ENCODE measurements at regions not wholly inside any gene's neighbourhood (a gene's known extent, or its start where the extent isn't known, plus 50 kb on each side); places are given as distances from the start of the nearest gene placed in this dataset.

DNA sequence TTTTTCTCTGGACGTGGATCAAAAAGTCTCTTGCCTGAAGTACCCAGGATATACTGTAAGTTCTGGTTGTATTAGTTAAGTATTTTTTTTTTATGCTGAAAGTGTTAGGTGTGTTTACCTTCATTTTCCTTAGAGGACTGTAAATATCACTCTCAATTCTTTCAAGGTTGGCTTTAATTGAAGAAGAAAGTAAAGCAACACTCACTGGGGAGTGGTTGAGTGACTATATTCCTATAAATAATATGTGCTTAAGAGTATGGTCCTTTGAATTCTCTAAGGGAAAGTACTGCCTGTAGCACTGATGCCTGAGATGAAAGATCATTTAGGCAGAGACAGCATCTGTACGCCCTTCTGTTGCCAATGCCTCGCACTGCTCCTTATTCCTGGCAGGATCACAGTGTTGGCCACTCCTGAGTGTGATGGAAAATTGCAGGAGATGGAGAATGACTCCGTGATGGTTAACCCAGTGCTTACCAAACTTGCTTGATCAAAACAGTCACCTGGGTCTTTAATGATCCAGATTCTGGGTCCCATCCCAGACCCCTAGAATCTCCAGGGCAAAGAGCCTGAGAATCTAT is 182.0 kb upstream of the MPDZ start:
- no peaks in the 10 kb centered on the region for H4K20me1 ChIP-seq (ENCODE audit: control insufficient read depth, insufficient read depth)
- SMC1A ChIA-PET (ENCODE audit: uncharacterized antibody, unreplicated experiment), result no interaction called here
- H3K27me3 ChIP-seq (replicated peaks in 1 of 2; ENCODE audit: control insufficient read depth in 2 of 2, insufficient read depth in 2 of 2, low read length in 1 of 2), result no peaks in the 10 kb centered on the region
- no TSS peak for BruUV-seq (replicated peaks)
- H3K36me3 ChIP-seq (ENCODE audit: control insufficient read depth in 2 of 2, insufficient read depth in 2 of 2, low read length in 1 of 2), result no peaks in the 10 kb centered on the region
- H3K9ac ChIP-seq (ENCODE audit: control insufficient read depth, insufficient read depth, low read length), result no peak overlapping the region
- no peak overlapping the region for H3K27ac ChIP-seq (ENCODE audit: control insufficient read depth, insufficient read depth)
- H2AFZ ChIP-seq (ENCODE audit: control insufficient read depth, low read depth, low read length), result no peak overlapping the region
- CTCF ChIA-PET, result no interaction called here
- WGBS (ENCODE audit: insufficient coverage, insufficient replicate concordance, low lambda C conversion rate, missing lambda C conversion rate), result 0% methylated on average over 4 of the region's 4 CpGs
- H3K79me2 ChIP-seq (ENCODE audit: control insufficient read depth, insufficient read depth, low read length), result no peaks in the 10 kb centered on the region
- H3K4me3 ChIP-seq, result no peak overlapping the region
- ATAC-seq (no peak), FAIRE-seq (no peak), DNase-seq (ENCODE audit: low read depth, low spot score) (no peak)
- no peaks in the 10 kb centered on the region for H3K9me3 ChIP-seq (replicated peaks; ENCODE audit: control insufficient read depth, insufficient read depth, low read length)
- H3K4me2 ChIP-seq (ENCODE audit: control insufficient read depth, insufficient read depth), result no peak overlapping the region
- in situ Hi-C loops (cut with MboI), result no loop called here
- POLR2A ChIA-PET, result no interaction called here
- RAD21 ChIA-PET (ENCODE audit: unreplicated experiment), result no interaction called here
- TF ChIP-seq HSF1 (IDR thresholded peaks at IDR 0.05; ENCODE audit: low read depth, low read length) (no peak), ATF2 (IDR thresholded peaks at IDR 0.05; ENCODE audit: low read length) (no peak)
- intact Hi-C loops (cut with micrococcal nuclease; ENCODE audit: unreplicated experiment), result no loop called here
- H3K4me1 ChIP-seq (ENCODE audit: control insufficient read depth, insufficient read depth, low read length), result no peaks in the 10 kb centered on the region

DNA sequence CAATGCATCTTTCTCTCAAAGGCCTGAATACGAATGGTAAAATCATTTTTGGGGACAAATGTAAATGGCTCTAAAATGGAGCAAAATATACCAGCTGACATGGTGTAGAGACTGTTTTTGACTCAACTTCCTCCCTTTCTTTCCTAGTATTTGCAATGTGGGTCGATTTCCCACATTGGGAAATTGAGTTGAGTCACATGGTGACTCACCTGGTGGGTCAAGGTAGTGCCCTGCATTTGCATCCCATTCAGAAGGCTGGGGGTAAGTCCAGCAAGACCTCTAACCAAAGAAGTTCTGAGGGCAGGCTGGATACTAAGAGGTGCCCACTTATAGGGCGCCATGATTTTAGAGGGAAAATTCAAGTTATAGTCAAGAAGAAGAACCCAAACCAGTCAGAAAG is 179.6 kb upstream of the MPDZ start:
- POLR2A ChIA-PET, result no interaction called here
- intact Hi-C loops (cut with micrococcal nuclease; ENCODE audit: unreplicated experiment), result no loop called here
- FAIRE-seq (no peak), DNase-seq (ENCODE audit: low read depth, low spot score) (no peak), ATAC-seq (no peak)
- no peaks in the 10 kb centered on the region for H4K20me1 ChIP-seq (ENCODE audit: control insufficient read depth, insufficient read depth)
- no peaks in the 10 kb centered on the region for H3K4me1 ChIP-seq (ENCODE audit: control insufficient read depth, insufficient read depth, low read length)
- BruUV-seq (replicated peaks), result no TSS peak
- H2AFZ ChIP-seq (ENCODE audit: control insufficient read depth, low read depth, low read length), result no peak overlapping the region
- no peak for TF ChIP-seq KAT2A (conservative IDR thresholded peaks at IDR 0.05; ENCODE audit: control insufficient read depth, low read depth, low read length)
- no peak overlapping the region for H3K4me3 ChIP-seq
- RAD21 ChIA-PET (ENCODE audit: unreplicated experiment), result no interaction called here
- no peaks in the 10 kb centered on the region for H3K27me3 ChIP-seq (replicated peaks in 1 of 2; ENCODE audit: control insufficient read depth in 2 of 2, insufficient read depth in 2 of 2, low read length in 1 of 2)
- no peaks in the 10 kb centered on the region for H3K36me3 ChIP-seq (ENCODE audit: control insufficient read depth in 2 of 2, insufficient read depth in 2 of 2, low read length in 1 of 2)
- CTCF ChIA-PET, result no interaction called here
- no peaks in the 10 kb centered on the region for H3K79me2 ChIP-seq (ENCODE audit: control insufficient read depth, insufficient read depth, low read length)
- H3K9me3 ChIP-seq (replicated peaks; ENCODE audit: control insufficient read depth, insufficient read depth, low read length), result no peaks in the 10 kb centered on the region
- WGBS (ENCODE audit: insufficient coverage, insufficient replicate concordance, low lambda C conversion rate, missing lambda C conversion rate), result 0% methylated on average over 3 of the region's 3 CpGs
- no peak overlapping the region for H3K9ac ChIP-seq (ENCODE audit: control insufficient read depth, insufficient read depth, low read length)
- SMC1A ChIA-PET (ENCODE audit: uncharacterized antibody, unreplicated experiment), result no interaction called here
- no peak overlapping the region for H3K27ac ChIP-seq (ENCODE audit: control insufficient read depth, insufficient read depth)
- H3K4me2 ChIP-seq (ENCODE audit: control insufficient read depth, insufficient read depth), result no peak overlapping the region
- in situ Hi-C loops (cut with MboI), result no loop called here
